ENCODE measurements at regions not wholly inside any gene's neighbourhood (a gene's known extent, or its start where the extent isn't known, plus 50 kb on each side); places are given as distances from the start of the nearest gene placed in this dataset.
A peak's percentile ranks its signal among the peaks of the same experiment; 100 is the strongest.

GRCh38 chr4:115851918-115852766 is 738.7 kb upstream of the NDST4 start:
- H3K36me3 ChIP-seq (ENCODE audit: control insufficient read depth, insufficient read depth, low read length): no peaks in the 10 kb centered on the region
- no peaks in the 10 kb centered on the region for H3K4me1 ChIP-seq (ENCODE audit: control insufficient read depth, insufficient read depth, low read length)
- TF ChIP-seq, protein P1, sequence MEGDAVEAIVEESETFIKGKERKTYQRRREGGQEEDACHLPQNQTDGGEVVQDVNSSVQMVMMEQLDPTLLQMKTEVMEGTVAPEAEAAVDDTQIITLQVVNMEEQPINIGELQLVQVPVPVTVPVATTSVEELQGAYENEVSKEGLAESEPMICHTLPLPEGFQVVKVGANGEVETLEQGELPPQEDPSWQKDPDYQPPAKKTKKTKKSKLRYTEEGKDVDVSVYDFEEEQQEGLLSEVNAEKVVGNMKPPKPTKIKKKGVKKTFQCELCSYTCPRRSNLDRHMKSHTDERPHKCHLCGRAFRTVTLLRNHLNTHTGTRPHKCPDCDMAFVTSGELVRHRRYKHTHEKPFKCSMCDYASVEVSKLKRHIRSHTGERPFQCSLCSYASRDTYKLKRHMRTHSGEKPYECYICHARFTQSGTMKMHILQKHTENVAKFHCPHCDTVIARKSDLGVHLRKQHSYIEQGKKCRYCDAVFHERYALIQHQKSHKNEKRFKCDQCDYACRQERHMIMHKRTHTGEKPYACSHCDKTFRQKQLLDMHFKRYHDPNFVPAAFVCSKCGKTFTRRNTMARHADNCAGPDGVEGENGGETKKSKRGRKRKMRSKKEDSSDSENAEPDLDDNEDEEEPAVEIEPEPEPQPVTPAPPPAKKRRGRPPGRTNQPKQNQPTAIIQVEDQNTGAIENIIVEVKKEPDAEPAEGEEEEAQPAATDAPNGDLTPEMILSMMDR (conservative IDR thresholded peaks at IDR 0.05): peak; percentile 89
- H3K9ac ChIP-seq (ENCODE audit: extremely low read depth, low read length, poor library complexity, severe bottlenecking): no peak overlapping the region
- peaks cover 4% of the 10 kb centered on the region for H3K4me1 Mint-ChIP-seq
- H3K36me3 Mint-ChIP-seq (ENCODE audit: low read depth): no peaks in the 10 kb centered on the region
- WGBS, 2 experiments (ENCODE audit: insufficient coverage in 1 of 2, insufficient read length in 1 of 2): 43 to 63% methylated on average over 4 to 6 of the region's 6 CpGs
- no peaks in the 10 kb centered on the region for H3K9me3 ChIP-seq (ENCODE audit: control insufficient read depth, low read length)
- no peaks in the 10 kb centered on the region for H3K27me3 ChIP-seq (ENCODE audit: control insufficient read depth, insufficient read depth, low read length, poor library complexity, severe bottlenecking)
- no peak overlapping the region for H3K27ac Mint-ChIP-seq
- H3K27ac ChIP-seq (ENCODE audit: low read depth, low read length): no peak overlapping the region
- H3K4me3 ChIP-seq (ENCODE audit: low read length): no peak overlapping the region
- peak; percentile 88 for DNase-seq
- H3K9me3 Mint-ChIP-seq: no peaks in the 10 kb centered on the region
- H3K27me3 Mint-ChIP-seq (ENCODE audit: insufficient read depth): no peaks in the 10 kb centered on the region
- H3K4me3 Mint-ChIP-seq: no peak overlapping the region

GRCh38 chr4:115850799-115851509 is 737.5 kb upstream of the NDST4 start:
- no peaks in the 10 kb centered on the region for H3K9me3 ChIP-seq (ENCODE audit: control insufficient read depth, low read length)
- no peak for DNase-seq
- no peaks in the 10 kb centered on the region for H3K4me1 ChIP-seq (ENCODE audit: control insufficient read depth, insufficient read depth, low read length)
- 90 to 94% methylated on average over 4 to 5 of the region's 5 CpGs for WGBS, 2 experiments (ENCODE audit: insufficient coverage in 1 of 2, insufficient read length in 1 of 2)
- Mint-ChIP-seq H3K4me3 (no peak overlapping the region), H3K4me1 (peaks cover 4% of the 10 kb centered on the region), H3K9me3 (no peaks in the 10 kb centered on the region), H3K36me3 (ENCODE audit: low read depth) (no peaks in the 10 kb centered on the region), H3K27me3 (ENCODE audit: insufficient read depth) (no peaks in the 10 kb centered on the region), H3K27ac (no peak overlapping the region)
- no peaks in the 10 kb centered on the region for H3K27me3 ChIP-seq (ENCODE audit: control insufficient read depth, insufficient read depth, low read length, poor library complexity, severe bottlenecking)
- TF ChIP-seq, protein P1 (conservative IDR thresholded peaks at IDR 0.05): no peak
- H3K4me3 ChIP-seq (ENCODE audit: low read length): no peak overlapping the region
- no peak overlapping the region for H3K9ac ChIP-seq (ENCODE audit: extremely low read depth, low read length, poor library complexity, severe bottlenecking)
- no peak overlapping the region for H3K27ac ChIP-seq (ENCODE audit: low read depth, low read length)
- H3K36me3 ChIP-seq (ENCODE audit: control insufficient read depth, insufficient read depth, low read length): no peaks in the 10 kb centered on the region

DNA sequence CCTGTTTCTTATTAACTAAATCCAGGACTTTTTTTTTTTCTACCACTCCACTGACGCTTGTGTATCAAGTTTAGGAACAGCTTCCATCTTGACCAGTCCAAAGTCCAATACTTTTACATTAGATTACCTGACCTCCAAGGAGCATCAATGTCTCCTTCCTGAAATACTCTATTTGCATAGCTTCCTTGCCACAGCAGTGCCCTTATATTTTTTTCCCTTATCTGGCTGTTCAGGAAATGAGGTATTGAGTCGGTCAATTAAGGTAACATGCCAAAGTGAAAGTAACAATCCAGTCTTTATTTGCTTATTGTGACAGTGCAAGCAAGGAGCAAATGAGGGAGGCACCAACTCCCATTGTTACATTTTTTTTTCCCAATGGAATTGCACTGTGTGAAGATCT is 730.8 kb upstream of the NDST4 start:
- H3K36me3 ChIP-seq (ENCODE audit: control insufficient read depth, insufficient read depth, low read length): no peaks in the 10 kb centered on the region

More for the DNA sequence above, 730.8 kb upstream of the NDST4 start:
- Mint-ChIP-seq H3K4me3 (no peak overlapping the region), H3K36me3 (ENCODE audit: low read depth) (no peaks in the 10 kb centered on the region), H3K27ac (no peak overlapping the region), H3K4me1 (peaks cover 5% of the 10 kb centered on the region), H3K9me3 (peaks cover 9% of the 10 kb centered on the region), H3K27me3 (ENCODE audit: insufficient read depth) (no peaks in the 10 kb centered on the region)
- TF ChIP-seq, protein P1 (conservative IDR thresholded peaks at IDR 0.05): no peak
- no peaks in the 10 kb centered on the region for H3K9me3 ChIP-seq (ENCODE audit: control insufficient read depth, low read length)
- DNase-seq: no peak
- H3K27ac ChIP-seq (ENCODE audit: low read depth, low read length): no peak overlapping the region
- H3K9ac ChIP-seq (ENCODE audit: extremely low read depth, low read length, poor library complexity, severe bottlenecking): no peak overlapping the region
- no peak overlapping the region for H3K4me3 ChIP-seq (ENCODE audit: low read length)
- WGBS, 2 experiments (ENCODE audit: insufficient coverage in 1 of 2, insufficient read length in 1 of 2): 90 to 91% methylated on average over 1 to 2 of the region's 2 CpGs
- no peaks in the 10 kb centered on the region for H3K27me3 ChIP-seq (ENCODE audit: control insufficient read depth, insufficient read depth, low read length, poor library complexity, severe bottlenecking)
- H3K4me1 ChIP-seq (ENCODE audit: control insufficient read depth, insufficient read depth, low read length): no peaks in the 10 kb centered on the region

Data from endodermal cell (in vitro differentiated cells).